ENCODE measurements at regions not wholly inside any gene's neighbourhood (a gene's known extent, or its start where the extent isn't known, plus 50 kb on each side); places are given as distances from the start of the nearest gene placed in this dataset.
A peak's percentile ranks its signal among the peaks of the same experiment; 100 is the strongest.
"Not testable (repeated sequence)": the region's sequence is repeated elsewhere in the genome, so short reads cannot be mapped to it uniquely, and the experiment has no call there.

GRCh38 chr20:25987928-25988560 is 291.4 kb upstream of the ZNF337 start:
- DNase-seq (ENCODE audit: low spot score), result not testable (repeated sequence)

- DNase-seq (ENCODE audit: low spot score), result no peak
Observed at GRCh38 chr20:25987073-25987927, 290.6 kb upstream of the ZNF337 start.

- DNase-seq (ENCODE audit: low spot score), result no peak
Observed at GRCh38 chr20:25985597-25985996, 288.9 kb upstream of the ZNF337 start.

- no peak for DNase-seq (ENCODE audit: low spot score)
Observed at GRCh38 chr20:25984933-25985332, 288.3 kb upstream of the ZNF337 start.

- DNase-seq (ENCODE audit: low spot score), result not testable (repeated sequence)
Observed at GRCh38 chr20:25982701-25983100, 286.0 kb upstream of the ZNF337 start.

- DNase-seq (ENCODE audit: low spot score), result peak; percentile 17
Observed at GRCh38 chr20:25978450-25979190, 282.0 kb upstream of the ZNF337 start.

GRCh38 chr20:25975816-25976215 is 279.2 kb upstream of the ZNF337 start:
- not testable (repeated sequence) for DNase-seq (ENCODE audit: low spot score)

GRCh38 chr20:25965203-25965602 is 268.6 kb upstream of the ZNF337 start:
- DNase-seq (ENCODE audit: low spot score), result not testable (repeated sequence)

- not testable (repeated sequence) for DNase-seq (ENCODE audit: low spot score)
Observed at GRCh38 chr20:25953876-25954275, 257.2 kb upstream of the ZNF337 start.

GRCh38 chr20:25935230-25935629 is 238.6 kb upstream of the ZNF337 start:
- not testable (repeated sequence) for DNase-seq (ENCODE audit: low spot score)

- not testable (repeated sequence) for DNase-seq (ENCODE audit: low spot score)
Observed at GRCh38 chr20:25932806-25933205, 236.2 kb upstream of the ZNF337 start.

GRCh38 chr20:25932170-25932569 is 235.5 kb upstream of the ZNF337 start:
- DNase-seq (ENCODE audit: low spot score), result not testable (repeated sequence)

GRCh38 chr20:25902321-25902720 is 205.7 kb upstream of the ZNF337 start:
- not testable (repeated sequence) for DNase-seq (ENCODE audit: low spot score)

GRCh38 chr20:25898663-25899062 is 202.0 kb upstream of the ZNF337 start:
- not testable (repeated sequence) for DNase-seq (ENCODE audit: low spot score)

- DNase-seq (ENCODE audit: low spot score), result not testable (repeated sequence)
Observed at GRCh38 chr20:25879096-25879495, 182.4 kb upstream of the ZNF337 start.

- DNase-seq (ENCODE audit: low spot score), result not testable (repeated sequence)
Observed at GRCh38 chr20:25868650-25868979, 172.0 kb upstream of the ZNF337 start.

GRCh38 chr20:25867776-25868649 is 171.4 kb upstream of the ZNF337 start:
- peak; percentile 87 for DNase-seq (ENCODE audit: low spot score)

- DNase-seq (ENCODE audit: low spot score), result not testable (repeated sequence)
Observed at GRCh38 chr20:25867015-25867775, 170.5 kb upstream of the ZNF337 start.

GRCh38 chr20:25865715-25866656 is 169.3 kb upstream of the ZNF337 start:
- peak; percentile 87 for DNase-seq (ENCODE audit: low spot score)

All from putamen (tissue), 1 donor.